ENCODE measurements at regions not wholly inside any gene's neighbourhood (a gene's known extent, or its start where the extent isn't known, plus 50 kb on each side); places are given as distances from the start of the nearest gene placed in this dataset.
A peak's percentile ranks its signal among the peaks of the same experiment; 100 is the strongest.

GRCh38 chr6:169831450-169832246 lies 80.2 kb downstream of the ERMARD start:
- peak; percentile 21 to 25 for DNase-seq (ENCODE audit: low read depth in 2 of 2)
